A204.1 (cell line): ENCODE measurements at regions not wholly inside any gene's neighbourhood (a gene's known extent, or its start where the extent isn't known, plus 50 kb on each side); places are given as distances from the start of the nearest gene placed in this dataset.
"Not testable (repeated sequence)": the region's sequence is repeated elsewhere in the genome, so short reads cannot be mapped to it uniquely, and the experiment has no call there.

Source experiments
- FAIRE-seq: peaks from 2 replicates; lab custom pipeline; 2012; peaks lifted over from hg19 to GRCh38; lab: Jason Lieb, UNC

DNA sequence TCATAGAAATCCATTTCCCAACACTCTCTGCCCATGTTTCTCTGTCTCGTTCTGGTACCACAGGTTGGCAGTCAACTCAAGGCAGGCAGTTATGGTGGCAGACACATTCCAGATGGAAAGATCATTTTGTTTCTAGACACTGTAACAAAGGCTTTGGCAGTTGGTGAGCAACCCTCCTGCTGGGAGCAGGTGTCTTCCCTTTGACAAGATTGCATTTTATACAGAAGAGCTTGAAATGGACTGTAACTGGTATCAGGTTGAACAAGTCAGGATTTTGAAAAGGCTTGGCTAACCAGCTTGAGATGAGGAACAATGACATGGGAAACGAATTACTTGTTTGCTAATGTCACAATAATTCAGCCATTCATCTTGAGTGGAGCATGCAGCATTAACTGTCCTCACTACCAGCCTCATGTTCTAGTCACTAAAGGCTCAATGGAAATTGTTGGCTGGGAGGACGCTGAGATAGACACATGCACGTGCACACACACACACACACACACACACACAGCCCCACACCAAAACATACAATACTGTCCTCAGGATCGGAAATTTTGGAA, 170.0 kb downstream of the SEMA6D start:
- no peak for FAIRE-seq

DNA sequence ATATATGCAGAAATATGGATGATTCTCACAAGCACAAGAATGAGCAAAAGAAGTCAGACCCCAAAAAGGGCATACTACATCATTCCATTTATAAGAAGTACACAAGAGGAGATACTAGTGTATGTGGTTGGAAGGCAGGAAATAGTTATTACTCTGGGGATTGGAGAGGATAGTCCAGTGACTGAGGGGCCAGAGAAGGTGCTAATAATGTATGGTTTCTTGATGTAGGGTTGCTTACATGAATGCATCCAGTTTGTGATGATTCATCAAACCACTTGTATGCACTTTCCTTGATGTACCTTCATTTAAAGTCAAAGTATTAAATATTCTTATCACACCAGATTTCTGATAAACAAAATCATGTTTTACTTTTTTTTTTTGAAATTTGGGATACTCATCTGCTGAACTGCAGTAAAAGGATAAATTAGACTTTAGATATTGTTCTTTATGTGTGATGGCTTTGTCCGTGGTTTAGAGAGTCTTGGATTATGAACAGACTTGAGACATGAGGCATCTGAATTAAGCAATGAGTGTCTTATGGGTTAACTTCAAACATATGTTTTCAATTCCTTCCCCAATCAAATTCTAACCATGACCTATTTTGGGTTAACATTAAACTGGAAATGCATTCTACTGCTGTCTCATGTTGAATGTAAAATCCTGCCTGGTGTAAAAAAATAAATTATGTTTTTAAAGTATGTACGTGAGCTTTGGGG, 171.2 kb downstream of the SEMA6D start:
- no peak for FAIRE-seq

DNA sequence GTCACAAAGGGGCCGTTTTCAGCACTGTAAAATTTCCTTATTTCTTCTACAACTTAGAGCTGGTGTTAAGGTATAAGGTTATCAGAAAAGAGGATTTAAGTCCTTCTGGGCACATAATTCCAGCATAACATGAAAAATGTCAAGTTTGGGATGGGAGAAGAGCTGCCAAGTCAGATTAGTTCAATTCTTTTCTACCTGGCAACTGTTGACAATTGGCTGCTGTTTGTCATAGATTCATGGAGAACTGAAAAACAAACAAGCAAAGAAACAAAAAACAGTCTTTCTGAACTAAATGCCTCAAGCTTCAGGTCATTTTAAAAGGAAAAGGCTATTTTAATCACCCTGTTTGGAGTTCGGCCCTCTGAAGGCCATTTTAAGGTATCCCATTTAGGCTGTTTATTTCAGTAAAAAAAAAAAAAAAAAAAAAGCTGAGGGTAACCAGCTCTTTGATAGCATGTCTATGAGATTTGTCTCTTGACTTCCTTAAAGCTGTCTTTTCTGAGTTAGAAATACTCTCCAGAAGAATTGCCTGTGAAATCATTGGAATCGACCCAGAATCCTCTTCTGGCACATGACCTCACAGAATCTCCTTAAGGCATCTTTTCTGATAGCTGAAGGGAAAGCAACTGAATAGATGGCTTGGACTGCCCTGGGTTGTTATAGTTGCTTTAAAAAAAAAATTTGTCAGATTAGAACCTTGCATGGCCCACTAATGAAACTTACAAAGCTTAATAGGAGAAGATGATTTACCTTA, 173.3 kb downstream of the SEMA6D start:
- no peak for FAIRE-seq

DNA sequence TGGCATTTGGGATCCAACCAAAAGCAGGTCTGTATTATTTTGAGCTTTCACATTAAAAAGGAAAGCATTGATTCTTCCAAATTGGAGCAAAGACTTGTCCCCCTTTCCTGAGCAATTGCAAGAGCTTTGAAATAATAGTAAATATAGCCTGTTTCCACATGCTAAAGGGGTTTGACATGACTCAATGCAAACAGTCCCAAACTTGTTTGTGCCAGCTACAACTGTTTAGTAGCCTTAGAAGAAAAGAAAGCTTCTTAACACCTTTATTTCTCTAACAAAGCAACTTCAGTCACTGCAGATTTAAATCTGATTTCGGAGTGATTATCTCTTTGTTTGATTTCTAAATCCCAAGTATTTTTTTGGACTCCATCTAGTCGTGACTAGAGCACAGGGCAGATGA, 180.2 kb downstream of the SEMA6D start:
- FAIRE-seq, result no peak

DNA sequence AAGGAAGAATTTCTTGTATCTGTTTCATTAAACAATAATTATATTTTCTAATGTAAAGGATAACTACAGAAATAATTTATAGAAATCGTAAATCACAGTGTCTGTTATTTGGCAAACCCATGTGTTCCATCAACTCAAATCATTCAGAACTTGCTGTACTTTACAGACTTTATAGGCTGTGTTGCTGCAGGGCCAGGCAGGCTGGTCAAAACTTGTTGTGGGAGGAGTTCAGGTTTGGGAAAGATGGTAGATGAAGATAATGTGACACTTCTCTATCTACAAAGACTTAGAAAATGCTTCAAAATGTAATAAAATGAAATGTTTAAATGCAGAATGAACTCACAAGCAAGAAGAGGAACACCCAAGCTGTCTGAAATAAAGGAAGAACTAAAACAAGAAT, 183.4 kb downstream of the SEMA6D start:
- no peak for FAIRE-seq

DNA sequence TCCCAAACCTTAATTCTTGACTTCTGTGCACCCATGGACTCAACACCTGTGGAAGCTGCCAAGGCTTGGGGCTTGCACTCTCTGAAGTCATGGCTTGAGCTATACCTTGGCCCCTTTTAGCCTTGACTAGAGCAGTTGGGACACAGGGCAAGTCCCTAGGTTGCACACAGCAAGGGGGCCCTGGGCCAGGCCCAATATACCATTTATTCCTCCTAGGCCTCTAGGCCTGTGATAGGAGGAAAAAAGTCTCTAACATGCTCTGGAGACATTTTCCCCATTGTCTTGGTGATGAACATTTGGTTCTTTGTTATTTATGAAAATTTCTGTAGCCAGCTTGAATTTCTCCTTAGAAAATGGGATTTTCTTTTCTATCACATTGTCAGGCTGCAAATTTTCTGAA, 186.1 kb downstream of the SEMA6D start:
- no peak for FAIRE-seq

DNA sequence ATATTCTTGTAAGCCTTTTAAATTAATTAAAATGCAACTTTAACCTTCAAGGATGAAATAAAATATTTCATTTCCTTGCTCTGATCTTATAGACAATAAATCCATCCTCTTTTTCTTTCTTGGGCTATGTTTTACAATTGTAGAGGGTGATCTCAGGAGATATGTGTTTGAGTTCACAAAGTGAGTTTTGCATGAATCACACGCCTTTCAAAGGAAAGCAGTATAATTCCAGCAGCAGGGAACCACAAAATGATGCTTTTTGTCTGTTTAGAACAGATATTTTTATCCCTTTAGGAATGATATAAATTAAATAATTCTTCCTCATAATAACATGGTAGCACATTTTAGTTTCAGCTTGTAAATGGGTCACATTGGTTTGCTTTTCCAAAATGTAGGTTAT, 191.2 kb downstream of the SEMA6D start:
- FAIRE-seq, result no peak

DNA sequence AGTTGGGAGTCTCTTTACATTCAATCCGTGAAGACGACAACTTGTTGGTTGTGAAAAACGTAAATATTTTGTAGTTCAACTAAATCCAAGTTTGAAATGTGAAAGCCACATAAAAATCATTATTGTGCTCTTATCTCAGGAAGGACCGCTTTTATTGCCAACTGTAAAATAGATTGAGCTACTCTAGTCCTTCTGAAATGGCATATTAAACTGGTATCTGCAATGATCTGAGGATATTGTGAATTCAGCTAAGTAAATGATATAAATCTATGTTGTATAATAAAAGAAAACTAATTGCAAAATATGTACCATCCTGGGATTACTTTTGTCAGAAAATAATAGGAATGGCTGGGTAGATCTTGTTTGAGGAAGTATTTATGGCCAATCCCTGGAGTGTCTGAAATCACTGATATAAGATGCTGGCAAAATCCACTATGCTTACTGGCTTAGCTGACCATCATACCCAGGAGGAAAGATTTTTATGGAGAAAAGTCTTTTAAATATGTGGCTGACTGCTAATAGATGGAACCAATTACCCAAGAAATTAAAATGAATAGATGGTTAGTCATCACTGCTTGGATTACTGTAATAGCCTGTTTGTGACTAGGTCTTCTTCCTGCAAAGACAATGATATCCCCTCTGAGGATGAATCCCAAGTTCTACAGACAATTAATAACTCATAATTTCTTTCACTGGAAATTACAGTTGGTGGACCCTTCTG, 191.8 kb downstream of the SEMA6D start:
- FAIRE-seq, result no peak

DNA sequence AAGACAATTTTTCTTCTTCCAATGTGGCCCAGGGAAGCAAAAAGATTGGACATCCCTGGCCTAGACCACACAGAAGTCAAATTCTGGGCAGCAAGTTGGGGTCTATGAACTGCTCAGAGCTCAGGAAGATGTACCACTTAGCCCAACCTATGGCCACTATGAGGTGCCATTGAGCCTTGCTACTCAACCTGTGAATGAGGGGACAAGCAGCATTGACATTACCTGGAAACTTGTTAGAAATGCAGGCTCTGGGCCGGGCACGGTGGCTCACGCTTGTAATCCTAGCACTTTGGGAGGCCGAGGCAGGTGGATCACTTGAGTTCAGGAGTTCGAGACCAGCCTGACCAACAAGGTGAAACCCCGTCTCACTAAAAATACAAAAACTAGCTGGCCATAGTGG, 195.6 kb downstream of the SEMA6D start:
- not testable (repeated sequence) for FAIRE-seq

DNA sequence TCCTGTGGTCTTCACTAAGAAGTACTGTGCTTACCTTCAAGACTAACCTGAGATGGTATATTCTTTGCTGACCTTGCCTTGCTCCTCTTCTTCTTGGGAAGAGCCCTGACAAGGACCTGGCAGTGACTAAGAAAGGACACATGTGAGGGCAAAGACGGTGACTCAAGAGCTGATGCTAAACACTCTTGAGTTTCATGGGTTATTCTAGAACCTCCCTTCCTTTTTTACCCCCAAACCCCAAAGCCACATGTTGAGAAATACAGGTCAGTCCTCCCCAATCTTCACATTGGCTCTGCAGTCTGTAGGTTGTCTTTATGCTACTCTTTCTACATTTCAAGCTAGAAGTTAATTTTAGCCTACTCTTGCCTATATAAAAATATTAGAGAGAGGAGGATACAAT, 200.6 kb downstream of the SEMA6D start:
- FAIRE-seq, result no peak

DNA sequence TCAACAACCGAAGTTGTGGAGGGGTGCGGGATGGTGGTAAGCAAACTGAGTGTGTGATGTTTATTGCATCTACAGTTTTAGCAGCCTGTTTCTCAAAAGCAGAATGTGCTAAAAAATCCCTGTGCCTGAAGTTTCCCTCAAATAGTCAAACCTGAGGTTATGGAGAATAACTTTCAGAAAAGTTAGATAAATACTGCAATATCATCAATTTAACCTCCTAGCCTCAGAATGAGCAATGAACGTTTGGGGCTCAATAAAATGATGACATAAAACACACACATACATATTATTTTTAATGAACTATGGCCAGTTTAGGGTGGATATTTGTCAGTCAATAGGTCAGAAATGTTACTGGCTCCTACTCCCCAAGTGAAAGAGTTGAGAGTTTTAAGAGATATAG, 201.6 kb downstream of the SEMA6D start:
- no peak for FAIRE-seq

DNA sequence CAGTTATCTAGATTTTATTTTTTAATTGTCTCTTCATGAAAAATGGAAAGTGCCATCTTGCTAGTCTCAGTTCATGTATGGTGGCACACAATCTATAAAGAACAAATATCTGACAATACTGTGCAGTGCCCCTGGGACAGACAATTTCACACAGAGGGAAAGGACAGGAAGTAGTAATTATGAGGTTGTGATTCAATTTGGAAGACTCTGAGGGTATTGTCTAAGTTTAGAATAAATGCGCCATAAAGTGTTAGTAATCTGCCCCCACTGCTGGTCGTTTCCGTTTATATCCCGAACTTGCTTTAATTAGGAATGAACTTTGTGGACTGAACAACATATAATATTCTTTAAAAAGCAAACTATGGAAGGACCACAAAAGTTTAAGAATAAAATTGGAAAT, 196.4 kb upstream of the SLC24A5 start:
- no peak for FAIRE-seq

DNA sequence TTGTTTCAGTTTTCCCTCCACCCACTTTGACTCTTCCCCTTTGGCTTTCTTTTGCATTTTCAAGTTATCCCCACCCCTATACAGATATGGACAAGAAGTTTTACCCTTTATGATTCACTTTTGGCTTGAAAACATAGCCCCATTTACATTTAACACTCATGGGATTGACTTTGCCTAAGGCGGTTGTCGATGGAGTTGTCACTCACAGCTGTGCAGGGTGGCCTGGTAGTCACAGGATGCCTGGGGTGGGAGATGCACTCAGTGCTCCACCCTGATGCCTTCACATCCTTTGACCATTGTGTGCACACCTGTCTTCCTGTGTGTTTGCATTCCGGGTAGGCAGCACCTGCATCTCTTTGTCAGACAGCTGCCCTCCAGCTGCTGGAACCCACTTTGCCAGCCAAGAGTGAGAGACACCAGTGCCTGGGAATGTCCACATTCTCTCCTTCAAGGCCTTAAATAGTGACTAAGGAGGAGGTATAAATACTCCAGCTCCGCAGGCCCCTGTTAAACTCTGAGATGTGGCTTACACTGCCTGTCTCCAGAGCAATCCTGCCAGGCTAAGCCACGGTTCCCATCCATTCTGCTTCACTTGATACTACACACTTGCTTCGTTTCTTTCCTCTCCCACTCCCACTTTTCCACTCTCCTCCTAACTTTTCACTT, 191.5 kb upstream of the SLC24A5 start:
- no peak for FAIRE-seq

DNA sequence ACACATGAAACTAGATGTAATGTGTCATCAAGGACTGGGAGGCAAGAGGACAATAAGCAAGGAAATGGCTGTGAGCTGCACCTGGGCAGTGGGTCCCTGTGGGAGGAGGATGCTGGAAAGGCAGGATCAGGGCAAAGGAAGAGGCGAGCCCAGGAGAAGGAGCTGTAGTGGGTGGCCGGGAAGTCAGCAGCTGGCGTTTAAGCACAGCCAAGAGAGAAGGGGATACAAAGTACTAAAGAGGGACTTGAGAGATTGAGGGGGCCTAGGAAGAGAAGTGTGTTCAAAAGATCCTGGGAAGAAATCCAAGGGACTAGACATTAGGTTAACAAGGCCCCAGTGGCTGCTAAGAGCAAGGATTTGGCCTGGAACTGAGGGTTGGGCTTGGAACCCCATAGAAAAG, 188.5 kb upstream of the SLC24A5 start:
- no peak for FAIRE-seq

DNA sequence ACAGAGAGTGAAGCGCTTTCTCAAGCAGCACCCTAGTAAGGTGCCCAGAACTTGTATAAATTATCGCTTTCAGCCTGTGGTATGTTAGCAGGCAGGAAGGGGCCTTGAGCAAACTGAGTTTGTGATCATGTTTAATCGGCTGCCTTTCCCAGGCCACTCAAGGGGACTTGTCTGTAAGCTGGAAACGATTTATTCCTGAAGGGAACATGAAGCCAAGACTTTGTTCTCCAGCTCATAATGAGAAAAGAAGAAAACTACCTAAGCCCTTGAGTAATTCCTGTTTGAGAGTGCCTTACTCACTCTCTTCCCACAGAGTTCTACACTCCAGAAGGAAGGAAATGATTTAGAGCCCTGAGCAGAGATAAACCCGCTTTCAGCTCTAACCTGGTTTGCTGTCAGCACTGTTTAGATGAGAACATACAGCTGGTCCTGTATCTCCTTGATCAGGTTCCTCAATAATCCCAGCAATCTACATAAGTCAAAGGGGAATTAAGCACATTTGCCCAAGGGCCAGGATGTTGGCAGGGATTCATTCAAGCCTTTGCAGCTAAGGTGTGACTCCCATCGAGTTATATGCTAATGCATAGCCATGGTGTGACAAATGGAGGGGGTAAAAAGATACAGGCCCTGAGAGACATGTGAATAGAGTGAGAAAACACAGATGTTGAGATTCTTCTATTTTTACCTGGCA, 187.7 kb upstream of the SLC24A5 start:
- FAIRE-seq, result no peak

DNA sequence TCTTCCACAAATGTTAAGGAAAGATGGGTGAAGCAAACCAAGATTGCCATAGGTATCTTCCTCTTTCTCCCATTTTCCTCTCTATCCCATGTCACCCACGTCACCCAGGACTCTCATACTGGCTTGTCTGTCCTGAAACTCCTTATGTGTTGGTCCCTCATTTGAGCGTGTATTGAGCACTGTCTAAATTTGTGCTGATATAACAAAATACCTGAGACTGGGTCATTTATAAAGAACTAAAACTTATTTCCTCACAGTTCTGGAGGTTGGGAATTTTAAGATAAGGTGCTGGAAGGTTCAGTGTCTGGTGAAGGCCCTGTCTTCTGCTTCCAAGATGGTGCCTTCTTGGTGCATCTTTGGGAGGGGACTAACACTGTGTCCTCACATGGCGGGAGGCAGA, 186.9 kb upstream of the SLC24A5 start:
- no peak for FAIRE-seq

DNA sequence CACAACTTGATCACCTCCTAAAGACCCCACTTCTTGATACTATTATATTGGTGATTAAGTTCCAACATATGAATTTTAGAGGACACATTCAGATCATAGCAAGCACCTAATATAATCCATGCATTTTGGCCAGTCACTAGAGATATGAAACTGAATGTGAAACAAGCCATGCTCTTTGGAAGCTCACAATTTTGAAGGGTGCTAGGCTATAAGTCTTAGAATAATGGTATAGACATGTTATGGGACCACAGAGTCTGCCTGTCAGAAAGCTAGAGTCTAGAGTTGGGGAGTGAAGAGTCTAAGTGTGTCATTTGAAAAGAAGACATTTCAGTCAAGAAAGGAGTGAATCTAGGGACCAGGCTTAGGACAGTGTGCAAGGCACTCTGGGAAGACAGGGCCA, 186.4 kb upstream of the SLC24A5 start:
- no peak for FAIRE-seq

DNA sequence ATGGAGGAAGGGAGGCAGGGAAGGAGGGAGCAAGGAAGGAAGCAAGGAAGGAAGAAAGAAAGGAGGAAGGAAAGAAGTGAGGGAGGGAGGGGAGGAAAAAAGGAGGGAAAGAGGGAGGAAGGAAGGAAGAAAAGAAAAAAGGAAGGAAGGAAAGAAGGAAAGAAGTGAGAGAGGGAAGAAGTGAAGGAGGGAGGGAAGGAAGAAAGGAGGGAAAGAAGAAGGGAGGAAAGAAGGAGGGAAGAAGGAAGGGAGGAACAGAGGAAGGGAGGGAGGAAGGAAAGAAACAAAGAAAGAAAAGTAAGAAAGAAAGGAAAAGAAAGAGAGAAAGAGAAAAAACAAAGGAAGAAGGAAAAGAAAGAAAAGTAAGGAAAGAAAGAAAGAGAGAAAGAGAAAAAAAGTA, 183.0 kb upstream of the SLC24A5 start:
- no peak for FAIRE-seq

DNA sequence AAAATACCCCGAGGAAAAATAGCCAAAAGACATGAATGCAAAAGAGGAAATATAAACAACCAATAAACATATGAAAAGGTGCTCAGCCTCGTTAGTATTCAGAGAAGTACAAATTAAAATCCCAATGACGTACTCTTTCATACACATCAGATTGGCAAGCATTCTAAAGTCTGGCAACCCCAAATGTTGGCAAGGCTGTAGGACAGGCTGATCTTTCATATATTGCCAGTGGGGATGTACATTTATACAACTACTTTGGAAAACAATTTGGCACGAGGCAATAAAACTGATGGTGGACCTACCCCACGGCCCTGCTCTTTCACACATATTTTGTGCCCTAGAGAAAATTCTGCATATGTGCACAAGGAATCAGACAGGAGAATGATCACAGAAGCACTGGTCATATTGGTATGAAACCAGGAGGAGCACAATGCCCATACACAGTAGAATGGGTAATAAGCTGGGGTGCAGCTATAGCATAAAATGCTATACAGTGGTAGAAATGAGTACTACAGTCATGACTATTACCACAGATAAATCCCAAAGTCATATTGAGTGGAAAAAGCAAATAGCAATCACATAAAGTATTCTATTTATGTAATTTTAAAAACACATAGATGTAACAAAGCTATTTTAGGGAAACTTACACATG, 176.0 kb upstream of the SLC24A5 start:
- no peak for FAIRE-seq

DNA sequence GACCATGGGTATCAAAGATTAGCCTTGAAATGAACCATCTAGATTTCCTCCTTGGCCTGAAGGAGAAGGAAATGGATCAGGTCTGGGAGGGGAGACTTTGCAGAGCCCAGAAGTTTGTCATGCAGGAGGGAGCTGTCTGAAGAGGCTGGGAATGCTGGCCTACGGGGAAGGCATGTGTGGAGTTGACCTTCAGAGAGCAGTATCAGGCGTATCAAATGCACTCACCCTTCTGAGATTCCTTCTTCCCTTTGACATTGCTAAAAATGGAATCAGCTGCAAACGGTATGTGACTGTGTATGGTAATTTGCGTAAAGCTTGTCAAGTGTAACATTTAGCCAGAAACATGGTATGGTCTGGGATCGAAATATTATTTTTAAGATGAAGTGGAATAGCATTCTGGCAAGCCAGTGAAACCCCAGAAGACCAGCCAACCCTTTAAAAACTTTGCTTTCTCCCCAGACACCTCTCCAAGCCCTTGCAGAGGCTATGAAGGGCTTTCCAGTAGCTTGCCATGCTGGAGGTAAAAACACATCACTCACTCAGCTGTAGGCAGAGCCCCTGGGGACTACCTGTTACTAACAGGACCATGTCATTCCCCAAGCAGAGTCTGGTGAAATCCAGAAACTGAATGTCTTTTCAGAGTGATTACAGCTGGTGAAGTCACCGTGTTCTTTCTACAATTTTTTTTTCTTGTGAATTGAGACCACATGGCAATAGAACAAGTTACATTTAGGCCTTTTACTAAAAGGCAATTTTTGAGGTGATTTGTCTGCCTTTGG, 174.7 kb upstream of the SLC24A5 start:
- FAIRE-seq, result no peak

DNA sequence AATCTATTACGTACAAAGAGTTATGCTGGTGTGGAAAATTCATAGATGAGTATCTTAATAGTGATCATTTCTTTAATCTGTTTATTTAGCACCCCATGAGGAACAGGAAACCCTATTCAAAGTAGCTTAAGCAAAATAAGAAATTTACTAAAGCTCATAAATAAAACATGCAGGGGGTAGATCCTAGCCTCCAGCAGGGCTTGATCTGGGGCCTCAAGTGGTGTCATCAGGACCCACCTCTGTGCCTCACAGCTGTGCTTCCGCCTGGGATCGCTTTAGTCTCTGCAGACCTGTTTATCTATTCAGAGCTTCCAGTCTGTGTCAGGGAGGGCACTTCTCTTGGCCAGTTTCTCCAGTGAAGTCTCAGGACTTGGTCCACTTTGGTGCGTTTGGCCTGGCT, 171.0 kb upstream of the SLC24A5 start:
- no peak for FAIRE-seq
